ENCODE measurements at regions not wholly inside any gene's neighbourhood (a gene's known extent, or its start where the extent isn't known, plus 50 kb on each side); places are given as distances from the start of the nearest gene placed in this dataset.

DNA sequence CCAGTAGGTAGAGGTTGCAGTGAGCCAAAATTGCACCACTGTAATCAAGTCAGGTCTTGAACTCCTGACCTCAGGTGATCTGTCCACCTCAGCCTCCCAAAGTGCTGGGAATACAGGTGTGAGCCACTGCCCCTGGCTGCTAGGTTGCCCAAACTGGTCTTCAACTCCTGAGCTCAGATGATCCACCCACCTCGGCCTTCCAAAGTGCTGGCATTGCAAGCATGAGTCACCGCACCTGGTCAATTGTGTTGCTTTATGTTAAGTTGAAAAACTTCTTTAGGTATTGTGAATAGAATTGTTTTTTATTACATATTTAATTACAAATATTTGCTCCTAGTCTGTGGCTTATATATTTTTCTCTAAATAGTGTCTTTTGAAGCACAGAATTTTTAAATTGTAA lies 80.5 kb downstream of the PRKAB2 start:
- ChIA-PET CTCF (no interaction called here), POLR2A (ENCODE audit: unreplicated experiment) (no interaction called here)
- Histone ChIP-seq H3K9me1 (ENCODE audit: insufficient read depth, low read length) (no peaks in the 10 kb centered on the region), H2BK15ac (ENCODE audit: low read depth, low read length) (no peak overlapping the region), H4K91ac (ENCODE audit: insufficient read depth, low read depth, low read length) (no peak overlapping the region), H4K5ac (ENCODE audit: low read depth, low read length) (no peak overlapping the region), H2AK5ac (ENCODE audit: low read depth, low read length) (no peak overlapping the region), H2BK120ac (ENCODE audit: low read depth, low read length) (no peak overlapping the region), H3K9ac (ENCODE audit: low read depth, low read length) (no peak overlapping the region), H3K14ac (replicated peaks; ENCODE audit: low read depth, low read length) (no peak overlapping the region), H2AFZ (replicated peaks; ENCODE audit: low read length, poor library complexity) (no peak overlapping the region), H3K9me3 (ENCODE audit: control insufficient read depth, insufficient read depth, low read length) (peaks cover 2% of the 10 kb centered on the region; the same call in 1 of the 2 replicates), H3K4ac (ENCODE audit: low read depth, low read length) (no peak overlapping the region), H3K18ac (ENCODE audit: low read depth, low read length) (no peak overlapping the region), H3K56ac (ENCODE audit: extremely low read depth, insufficient read depth, low read length) (no peak overlapping the region), H4K8ac (ENCODE audit: low read depth in 2 of 2, low read length in 2 of 2) (no peak overlapping the region), H3K23ac (ENCODE audit: low read depth, low read length) (no peak overlapping the region), H3K27me3 (ENCODE audit: control insufficient read depth, insufficient read depth, low read length) (peaks cover 3% of the 10 kb centered on the region; the same call in 1 of the 2 replicates), H2BK20ac (ENCODE audit: low read depth, low read length) (no peak overlapping the region), H4K20me1 (ENCODE audit: insufficient read depth, low read length) (no peaks in the 10 kb centered on the region), H3K4me2 (ENCODE audit: low read depth, low read length) (no peak overlapping the region), H3K36me3 (ENCODE audit: control insufficient read depth, insufficient read depth, low read length) (no peaks in the 10 kb centered on the region), H3K27ac (ENCODE audit: insufficient read depth, low read length) (no peak overlapping the region), H2BK5ac (ENCODE audit: low read depth, low read length, poor library complexity, severe bottlenecking) (no peak overlapping the region), H2AK9ac (replicated peaks; ENCODE audit: low read depth, low read length, poor library complexity) (no peak overlapping the region), H3K4me1 (ENCODE audit: control insufficient read depth, insufficient read depth, low read length) (no peaks in the 10 kb centered on the region), H3K79me1 (ENCODE audit: low read depth in 1 of 2, low read length in 2 of 2) (no peaks in the 10 kb centered on the region), H3K4me3 (ENCODE audit: insufficient read depth, low read depth, low read length) (no peak overlapping the region)
- intact Hi-C loops (cut with micrococcal nuclease): no loop called here
- TF ChIP-seq, protein P1, sequence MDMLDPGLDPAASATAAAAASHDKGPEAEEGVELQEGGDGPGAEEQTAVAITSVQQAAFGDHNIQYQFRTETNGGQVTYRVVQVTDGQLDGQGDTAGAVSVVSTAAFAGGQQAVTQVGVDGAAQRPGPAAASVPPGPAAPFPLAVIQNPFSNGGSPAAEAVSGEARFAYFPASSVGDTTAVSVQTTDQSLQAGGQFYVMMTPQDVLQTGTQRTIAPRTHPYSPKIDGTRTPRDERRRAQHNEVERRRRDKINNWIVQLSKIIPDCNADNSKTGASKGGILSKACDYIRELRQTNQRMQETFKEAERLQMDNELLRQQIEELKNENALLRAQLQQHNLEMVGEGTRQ (IDR thresholded peaks at IDR 0.05; ENCODE audit: low read depth, low read length): no peak
- ATAC-seq (ENCODE audit: low read depth) (no peak), DNase-seq (no peak)
- BruUV-seq (replicated peaks): no TSS peak
- in situ Hi-C loops (cut with MboI; ENCODE audit: low sequenced_read_pairs): no loop called here
- dilution Hi-C loops (cut with HindIII; ENCODE audit: low sequenced_read_pairs, unreplicated experiment): no loop called here
- no CpG with 5 or more reads among the region's 2 CpGs for WGBS, 2 experiments (ENCODE audit: extremely low coverage in 2 of 2, insufficient read length in 1 of 2)

Measured in IMR-90 (cell line).